A204.1 (cell line): ENCODE measurements at regions not wholly inside any gene's neighbourhood (a gene's known extent, or its start where the extent isn't known, plus 50 kb on each side); places are given as distances from the start of the nearest gene placed in this dataset.

ENCODE experiments used
- FAIRE-seq: peaks from 2 replicates; lab custom pipeline; 2012; peaks lifted over from hg19 to GRCh38; lab: Jason Lieb, UNC

DNA sequence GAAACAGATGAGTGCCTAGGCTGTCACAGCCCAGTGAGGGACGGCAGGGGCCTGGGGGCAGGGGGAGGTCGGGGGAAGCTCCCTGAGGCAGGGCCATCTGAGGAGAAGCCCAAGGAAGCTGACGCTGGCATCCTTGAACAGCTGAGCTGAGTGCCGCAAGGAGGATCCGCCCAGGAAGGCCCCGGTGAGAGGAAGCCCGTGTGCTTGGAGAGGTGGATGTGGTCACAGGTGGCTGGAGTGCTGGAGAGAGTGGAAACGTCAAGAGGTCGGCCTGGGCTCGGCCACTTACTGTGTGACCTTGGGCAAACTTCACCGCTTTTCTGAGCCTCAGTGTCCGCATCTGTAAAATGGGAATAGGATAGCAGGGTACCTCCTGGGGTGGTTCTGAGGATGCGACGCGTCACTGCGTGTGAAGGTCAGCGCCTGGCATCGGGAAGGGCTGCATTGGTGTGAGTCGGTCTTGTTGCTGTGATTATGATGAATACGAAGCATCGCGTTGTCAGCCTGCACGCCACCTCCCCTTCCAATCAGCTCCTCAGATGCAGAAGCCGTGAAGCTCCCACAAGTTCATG is 116.1 kb upstream of the PTPN1 start:
- no peak for FAIRE-seq

DNA sequence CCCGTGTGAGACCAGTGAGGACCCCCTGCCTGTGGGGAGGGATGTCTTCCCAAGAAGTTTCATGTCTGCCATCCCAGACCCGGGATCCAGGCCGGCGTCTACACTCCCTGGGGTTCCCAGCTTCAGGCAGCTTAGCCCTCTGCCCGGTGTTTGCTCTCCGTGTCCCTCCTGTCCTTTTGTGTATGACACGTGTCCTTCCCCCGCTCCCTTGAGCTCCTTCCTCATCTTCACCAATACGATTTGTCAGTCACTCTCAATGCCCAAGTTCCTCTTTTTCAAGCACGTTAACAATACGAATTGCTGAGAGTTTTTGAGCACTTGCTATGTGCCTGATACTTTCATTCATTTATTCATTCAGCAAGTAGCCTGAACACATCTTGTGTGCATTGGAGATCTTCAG is 115.6 kb upstream of the PTPN1 start:
- no peak for FAIRE-seq

DNA sequence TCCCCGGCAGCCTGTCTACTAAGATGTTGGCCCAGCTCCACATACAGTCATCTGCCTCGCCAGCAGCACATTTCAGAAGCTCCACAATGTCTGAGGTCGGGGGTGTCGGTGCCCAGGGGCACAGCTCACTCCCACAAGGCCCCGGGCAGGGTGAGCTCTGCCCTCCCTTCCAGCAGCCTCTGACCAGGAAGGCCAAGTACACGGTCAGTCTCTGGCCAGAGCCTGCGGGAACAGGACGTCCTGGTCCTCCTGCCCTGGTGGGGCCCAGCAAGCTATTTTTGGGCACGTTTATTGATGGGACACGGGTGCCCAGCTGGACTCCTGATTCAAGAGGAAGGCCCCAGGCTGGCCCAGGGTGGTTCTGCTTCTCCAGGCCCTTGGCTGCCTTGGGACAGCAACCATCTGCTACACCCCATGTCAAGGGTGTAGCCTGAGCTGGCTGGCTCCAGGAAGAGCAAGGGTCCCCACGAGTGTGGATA is 114.9 kb upstream of the PTPN1 start:
- no peak for FAIRE-seq

DNA sequence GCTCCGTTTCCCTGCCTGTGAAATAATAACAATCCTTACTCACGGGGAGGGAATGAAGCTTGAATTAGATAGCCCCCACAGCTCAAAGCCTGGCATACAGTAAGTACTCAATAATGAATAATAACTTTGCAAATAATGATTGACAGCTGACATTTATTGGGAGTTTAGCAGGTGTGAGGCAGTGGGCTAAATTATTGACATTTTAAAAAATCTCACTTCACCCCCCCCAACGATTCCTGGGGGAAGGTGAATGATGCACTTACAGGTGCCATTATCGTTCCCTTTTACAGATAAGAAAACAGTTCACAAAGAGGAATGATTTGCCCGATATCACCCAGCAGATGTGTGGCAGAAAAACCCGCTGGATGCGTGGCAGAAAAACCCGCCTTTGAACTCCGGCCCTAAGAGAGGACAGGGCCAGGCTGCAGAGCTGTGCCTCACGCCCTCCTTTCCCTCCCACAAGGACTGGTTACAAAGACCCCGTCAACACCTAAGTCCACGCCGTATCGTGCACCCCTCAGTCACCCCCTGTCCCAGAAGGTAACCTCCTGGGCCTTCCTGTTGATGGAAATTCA is 114.2 kb upstream of the PTPN1 start:
- no peak for FAIRE-seq

DNA sequence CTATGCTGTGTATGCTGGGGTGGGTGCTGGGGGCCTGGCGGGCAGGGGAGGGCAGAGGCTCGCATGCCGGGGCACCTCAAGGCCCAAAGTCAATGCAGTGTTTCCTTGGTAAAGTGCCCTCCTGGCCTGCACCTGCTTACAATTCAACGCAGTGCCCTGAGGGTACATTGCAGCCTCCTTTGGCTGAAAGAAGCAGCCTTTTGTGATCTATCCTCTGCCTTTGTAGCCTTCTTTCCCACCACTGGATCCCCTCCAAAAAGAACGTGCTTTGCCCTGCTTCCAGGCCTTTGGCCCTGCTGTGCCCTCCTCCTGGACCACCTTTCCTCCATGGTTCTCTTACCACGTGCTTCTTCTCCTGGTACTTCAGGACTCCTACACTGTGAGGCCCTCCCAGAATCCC is 113.6 kb upstream of the PTPN1 start:
- no peak for FAIRE-seq

DNA sequence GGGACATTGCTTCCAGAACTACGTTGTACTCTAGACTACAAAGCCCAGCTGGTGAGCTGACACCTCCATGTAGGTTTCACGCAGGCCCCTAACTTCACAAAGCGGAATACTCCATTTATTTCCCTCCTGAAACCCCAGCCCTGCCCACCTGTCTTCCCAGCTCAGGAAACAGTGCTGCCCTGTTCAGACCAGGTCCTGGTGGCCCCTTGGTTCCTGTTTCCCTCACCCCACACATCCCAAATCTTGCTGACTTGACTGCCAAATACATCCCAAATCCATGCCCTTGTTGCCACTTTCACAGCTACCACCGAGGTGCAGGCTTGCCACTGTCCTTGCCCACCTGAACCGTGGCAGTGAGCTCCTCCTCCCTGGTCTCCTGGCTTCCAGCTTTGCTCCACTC is 113.1 kb upstream of the PTPN1 start:
- no peak for FAIRE-seq

DNA sequence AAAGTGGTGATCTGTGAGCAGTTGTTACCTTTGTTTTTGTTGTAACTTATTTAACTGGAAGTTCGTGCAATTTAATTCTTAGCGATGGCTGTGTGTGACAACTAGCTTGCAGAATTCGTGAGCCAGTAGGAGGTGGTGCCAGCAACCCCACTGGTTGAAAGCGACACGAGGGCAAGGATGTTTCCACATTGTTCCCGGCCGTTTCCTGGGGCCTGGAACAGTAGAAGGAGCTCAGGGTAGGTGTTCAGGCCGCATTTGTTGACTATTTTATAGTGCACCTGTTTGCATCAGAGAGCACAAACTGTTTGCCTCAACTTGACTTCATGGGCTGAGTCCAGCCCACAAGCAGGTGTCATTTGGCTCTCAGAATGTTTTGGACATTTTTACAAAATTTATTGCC is 112.1 kb upstream of the PTPN1 start:
- no peak for FAIRE-seq

DNA sequence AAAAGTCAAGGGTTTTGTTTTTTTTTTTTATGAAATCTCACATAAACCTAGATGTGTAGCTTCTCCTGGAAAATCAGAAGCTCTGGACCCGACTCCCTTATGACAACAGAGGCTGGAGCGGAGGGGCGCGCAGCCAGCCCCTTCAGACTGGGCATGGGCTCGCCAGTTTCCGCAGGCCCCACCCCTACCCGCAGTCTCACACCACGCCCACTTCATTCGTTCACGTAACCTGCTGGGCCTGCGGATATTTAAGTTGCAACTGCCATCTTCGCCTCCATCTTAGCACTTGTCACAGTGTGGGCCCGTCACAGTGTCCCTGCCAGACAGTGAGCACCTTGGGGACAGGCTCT is 111.7 kb upstream of the PTPN1 start:
- FAIRE-seq = no peak

DNA sequence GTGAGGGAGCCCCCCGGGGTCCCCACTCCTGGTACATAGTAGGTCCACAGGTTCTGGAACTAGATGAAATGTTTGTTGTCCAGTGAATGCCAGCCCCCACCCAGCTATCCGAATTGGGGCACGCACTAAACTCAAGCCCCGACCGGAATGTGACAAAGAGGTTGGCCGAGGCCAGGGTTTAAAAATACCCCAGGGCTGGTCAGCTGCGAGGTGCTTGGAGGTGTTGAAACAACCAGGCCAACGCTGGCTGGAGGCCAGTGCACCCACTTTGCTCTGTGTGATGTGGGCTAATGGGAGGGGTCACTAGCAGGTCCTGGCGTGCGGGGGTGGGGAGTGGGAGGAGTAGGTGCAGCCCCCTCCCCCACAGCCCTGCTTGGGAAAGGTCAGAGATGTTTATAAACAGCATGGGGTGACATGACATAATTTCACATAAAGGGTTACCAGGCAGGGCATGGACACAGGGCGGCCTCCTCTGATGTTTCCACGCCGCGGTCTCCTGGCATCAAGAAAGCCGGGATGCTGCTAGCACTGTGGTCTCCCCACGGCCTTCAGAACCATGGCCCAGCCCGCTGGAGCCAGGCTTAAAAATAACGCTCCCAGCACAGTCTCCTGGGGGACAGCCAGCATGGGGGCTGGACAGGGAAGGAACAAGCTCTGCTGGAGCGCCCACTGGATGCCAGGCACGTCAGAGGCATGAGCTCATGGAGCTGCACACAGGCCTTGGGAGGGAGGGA is 111.2 kb upstream of the PTPN1 start:
- no peak for FAIRE-seq

DNA sequence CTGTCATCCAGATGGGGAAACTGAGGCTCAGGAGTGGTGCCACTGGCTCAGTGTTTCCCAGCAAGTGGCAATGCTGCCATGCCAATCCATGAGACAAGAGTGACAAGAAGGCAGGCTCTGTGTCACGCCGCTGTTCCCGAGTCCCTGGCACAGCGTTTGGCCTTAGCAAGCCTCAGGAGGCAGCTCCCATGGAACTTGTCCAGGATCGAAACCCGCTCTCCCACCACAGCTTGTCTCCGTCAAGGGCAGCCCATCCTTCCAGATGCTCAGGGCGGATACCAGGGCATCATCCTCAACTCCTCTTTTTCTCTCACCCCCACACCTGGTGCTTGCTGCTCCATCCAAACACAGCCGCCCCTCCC is 110.6 kb upstream of the PTPN1 start:
- no peak for FAIRE-seq

DNA sequence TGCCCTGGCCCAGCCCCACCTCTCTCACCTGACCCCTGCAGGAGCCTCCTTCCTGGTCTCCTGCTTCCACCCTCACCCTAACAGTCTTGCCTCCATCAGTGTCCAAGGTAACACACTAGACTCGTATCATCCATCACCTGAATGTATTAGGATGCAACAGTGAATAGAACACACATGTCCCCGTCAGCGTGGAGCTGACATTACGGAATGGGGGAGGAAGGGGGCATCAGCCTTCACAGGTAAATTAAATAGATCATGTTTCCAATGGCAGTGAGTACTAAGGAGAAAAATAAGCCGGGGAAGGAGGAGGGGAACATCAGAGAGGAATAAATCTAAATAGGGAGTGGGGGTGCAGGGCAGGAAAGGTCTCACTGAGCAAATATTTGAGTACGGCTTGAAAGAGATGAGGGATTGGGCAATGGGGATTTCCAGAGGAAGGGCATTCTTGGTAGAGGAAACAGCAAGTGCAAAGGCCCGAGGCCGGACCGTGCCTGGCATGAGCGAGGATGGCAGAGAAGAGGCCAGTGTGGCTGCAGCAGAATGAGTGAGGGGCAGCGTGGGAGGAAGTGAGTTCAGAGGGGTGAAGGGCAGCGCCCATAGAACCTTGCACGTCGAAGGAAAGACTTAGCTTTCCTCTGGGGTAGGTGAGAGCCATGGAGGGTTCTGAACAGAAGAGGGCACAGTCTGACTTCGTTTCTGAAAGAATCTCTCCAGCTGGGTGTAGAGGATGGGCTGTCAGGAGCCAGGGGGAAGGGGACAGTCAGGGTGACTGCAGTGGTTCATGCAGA is 110.1 kb upstream of the PTPN1 start:
- no peak for FAIRE-seq

DNA sequence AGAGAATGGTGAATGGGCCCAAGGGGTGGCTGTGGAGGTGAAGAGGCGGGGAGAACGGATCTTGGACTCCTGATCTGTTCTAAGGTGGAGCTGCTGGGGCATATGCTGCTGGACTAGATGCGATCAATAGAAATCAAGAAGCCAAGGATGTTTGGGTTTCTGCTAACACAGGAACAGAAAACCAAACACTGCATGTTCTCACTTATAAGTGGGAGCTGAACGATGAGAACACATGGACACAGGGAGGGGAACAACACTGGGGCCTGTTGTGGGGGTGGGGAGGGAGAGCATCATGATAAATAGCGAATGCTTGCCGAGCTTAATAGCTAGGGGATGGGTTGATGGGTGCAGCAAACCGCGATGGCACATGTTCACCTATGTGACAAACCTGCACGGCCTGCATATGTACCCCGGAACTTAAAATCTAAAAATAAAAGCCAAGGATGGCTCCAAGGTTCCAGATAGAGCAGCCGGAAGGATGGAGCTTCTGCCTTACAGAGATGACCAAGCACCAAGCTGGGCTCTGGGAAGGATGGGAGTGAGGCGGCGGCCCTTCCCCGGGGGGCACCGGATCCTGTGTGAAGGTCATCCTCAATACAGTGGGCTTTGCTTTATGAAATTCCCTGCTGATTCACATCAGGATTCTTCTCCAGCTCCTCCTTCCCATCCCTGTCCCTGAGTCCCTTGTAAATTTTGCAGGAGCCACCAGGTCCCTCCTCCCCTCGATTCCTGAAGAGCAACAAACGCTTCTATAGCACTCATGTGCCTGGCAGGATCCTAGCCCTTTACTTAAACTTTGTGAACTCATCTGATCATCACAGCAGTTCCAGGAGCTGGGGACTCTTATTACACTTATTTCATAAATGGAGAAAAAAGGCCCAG is 109.2 kb upstream of the PTPN1 start:
- no peak for FAIRE-seq

DNA sequence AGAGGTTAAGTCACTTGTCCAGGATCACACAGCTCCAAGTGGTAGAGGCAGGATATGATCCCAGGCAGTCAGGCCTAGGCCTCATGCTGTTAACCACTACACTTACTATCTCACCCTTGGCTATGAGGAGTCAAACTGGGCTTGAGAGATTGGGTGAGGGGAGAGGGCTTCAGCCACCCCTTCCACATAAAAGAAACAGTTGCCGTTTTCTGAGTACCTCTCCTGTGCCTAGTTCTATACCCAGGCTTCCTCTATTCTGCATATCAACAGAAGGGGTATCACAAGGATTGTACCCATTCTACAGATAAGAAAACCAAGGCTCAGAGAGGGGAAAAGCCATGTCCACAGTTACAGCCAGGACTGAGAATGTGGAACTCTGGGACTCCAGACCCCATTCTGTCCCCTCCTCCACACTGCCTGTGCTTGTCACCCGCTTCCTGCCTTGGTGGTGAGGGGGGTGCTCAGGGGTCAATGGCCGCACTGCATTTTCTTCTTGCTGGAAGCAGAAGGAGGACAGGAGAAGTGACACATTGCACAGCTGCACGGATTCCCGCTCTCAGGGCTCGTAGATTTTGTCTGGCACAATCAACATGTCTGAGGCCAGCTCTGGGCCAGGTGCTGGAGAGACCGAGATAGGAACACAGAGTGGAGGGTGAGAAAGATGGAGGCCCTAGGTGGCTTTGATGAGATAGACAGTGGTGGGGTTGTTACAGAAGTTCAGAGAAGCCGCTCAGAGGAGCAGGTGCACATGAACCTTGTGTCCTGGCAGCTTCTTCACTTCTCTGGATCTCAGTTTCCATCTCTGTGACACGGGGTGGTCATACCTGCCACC is 108.4 kb upstream of the PTPN1 start:
- FAIRE-seq = no peak

DNA sequence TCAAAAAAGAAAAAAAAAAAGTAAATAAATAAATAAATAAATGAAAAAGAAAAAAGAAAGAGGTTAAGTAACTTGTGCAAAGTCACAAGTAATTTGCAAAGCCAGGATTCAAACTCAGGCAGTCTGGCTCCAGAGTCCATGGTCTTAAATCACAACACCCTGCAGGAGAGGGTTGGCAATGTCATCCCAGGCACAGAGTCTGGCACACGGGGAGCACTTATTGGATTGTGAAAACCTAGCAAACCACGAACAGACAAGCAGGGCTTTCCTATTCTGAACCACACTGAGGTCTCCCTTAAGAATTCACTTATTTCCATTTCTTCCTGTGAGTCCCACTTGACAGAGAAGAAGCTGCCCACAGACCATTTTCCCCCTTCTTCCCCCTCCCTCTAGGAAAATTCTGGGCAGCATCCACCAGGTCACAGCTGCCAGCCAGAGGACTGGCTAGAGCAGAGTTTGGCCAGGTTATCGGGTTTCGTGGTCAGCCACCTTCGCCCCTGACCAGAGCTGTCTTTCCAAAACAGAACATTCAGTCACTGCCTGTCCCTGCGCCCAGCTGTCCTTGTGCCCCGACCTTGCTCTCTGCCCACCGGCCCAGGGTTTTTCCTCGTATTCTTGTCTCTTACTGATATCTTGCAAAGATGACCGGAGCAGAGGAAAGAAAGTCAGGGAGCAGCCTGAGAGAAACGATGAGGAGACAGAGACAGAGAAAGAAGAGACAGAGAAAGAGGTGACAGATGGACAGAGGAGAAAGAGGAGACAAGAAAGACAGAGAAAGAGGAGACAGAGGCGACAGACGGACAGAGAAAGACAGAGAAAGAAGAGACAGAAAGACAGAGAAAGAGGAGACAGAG is 106.4 kb upstream of the PTPN1 start:
- FAIRE-seq = no peak

DNA sequence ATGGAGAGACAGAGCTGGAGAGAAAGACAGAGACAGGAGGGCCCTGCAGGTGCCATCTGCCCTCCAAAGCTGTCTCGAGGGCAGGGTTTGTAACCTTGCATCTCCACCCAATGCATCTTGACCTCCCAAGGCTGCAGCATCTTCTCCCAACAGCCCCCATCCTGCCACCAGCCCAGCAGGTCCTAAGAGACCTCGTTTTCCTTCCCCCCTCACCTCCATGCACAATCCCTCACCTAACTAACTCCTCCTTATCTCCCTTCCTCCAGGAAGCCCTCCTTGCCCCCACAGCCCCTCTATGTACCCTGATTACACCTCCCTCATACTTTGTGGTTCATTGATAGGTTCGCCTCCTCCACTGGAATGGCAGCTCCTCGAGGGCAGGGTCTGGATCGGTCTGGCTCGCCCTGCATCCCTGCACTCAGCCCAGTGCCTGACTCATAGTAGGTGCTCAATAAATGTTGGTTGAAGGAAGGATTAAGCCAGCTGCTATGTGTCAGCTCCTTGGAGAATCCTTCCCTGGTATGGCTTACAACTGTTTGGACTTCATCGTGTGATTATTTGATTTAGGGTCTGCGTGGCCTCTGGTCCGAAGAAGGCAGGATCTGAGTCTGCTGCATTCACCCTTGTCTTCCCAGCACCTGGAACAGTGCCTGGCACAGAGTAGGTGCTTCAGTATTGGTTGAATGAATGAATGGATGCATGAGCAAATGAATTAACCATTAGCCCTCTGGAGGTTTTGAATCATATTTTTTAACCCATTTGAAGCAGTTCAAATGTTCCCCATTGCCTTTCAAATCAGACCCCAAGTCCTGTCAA is 105.6 kb upstream of the PTPN1 start:
- FAIRE-seq = no peak

DNA sequence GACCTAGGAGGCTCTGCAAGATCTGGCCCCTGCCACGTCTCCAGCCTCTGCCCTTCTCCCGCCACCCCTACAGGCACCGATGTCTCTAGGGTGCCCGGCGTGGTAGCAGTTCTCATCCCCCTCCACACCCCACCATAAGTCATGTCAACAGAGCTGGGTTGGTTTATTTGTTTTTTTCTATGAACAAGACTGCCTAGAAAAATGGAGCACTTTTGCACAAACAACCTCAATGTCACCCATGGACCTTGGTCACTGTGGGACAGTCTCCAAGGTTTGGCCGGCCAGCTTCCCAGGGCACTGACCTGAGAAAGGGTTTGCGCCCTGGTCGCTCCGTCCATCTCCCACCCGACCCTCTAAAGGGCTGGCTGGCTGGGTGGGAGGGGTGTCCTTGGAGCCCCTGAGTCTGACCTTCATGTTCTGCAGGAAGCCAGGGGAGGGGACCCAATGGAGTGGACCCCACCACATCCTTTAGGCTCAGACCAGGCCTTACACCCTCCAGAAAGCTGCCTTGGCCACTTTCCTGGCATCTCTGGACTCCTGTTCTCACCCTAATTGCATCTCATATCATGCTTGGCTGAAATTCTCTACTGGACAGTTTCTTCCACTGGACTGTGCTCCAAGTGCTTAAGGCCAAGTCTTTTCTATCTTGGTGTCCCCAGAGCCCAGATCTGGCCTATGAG is 104.8 kb upstream of the PTPN1 start:
- FAIRE-seq = no peak

DNA sequence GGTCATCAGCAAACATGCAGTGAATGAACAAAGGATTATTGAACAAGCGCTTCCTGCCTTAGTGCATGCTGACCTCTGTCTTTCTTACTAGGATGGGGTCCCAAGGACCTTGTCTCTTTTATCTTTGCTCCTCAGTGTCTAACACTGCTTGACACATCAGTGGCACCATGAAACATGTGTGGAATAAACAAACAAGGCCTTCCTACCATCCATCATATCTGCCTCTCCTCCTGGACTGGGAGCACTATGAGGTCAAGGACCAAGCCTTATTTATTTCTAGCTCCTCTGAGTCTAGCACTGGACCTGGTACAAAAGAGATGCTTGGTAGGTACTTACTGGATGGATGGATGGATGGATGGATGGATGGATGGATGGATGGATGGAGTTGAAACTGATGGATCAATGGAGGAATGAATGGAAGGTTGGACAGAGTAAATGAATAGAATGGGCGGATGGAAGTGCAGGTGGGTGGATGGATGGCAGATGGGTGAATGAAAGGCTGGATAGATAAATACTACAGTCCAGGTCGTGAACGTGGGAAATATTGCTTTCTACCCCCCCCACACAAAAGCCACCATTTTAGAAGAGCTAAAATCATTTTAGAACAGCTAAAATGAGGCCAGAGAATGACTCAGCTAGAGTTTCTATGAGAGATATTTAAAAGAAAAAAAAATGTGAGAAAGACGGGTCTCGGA is 104.1 kb upstream of the PTPN1 start:
- no peak for FAIRE-seq

DNA sequence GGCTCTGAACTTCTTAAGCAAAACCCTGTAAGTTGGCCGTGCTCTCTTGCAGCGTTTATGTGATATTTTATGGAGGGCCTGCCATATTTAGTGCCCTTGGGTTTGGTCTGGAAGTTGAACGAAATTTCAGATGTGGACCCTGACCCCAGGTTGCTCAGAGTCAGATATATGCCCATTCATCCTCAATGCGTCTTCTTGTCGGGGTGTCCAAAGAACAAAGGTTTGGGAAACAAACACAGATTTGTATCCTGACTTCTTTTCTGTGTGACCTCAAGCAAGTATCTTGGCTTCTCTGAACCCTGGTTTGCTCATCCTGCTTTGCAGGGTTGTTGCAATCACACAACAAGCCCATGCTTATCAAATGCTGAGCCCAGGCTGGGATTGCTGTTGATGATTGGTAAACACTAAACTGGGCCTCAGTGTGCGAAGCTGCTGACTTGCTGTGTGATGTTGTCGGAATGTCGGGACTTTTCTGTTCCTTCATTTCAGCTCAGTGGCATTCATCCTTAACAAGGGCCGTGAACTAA is 103.5 kb upstream of the PTPN1 start:
- no peak for FAIRE-seq
